Inferior parietal cortex (tissue), 1 donor: ENCODE measurements at regions not wholly inside any gene's neighbourhood (a gene's known extent, or its start where the extent isn't known, plus 50 kb on each side); places are given as distances from the start of the nearest gene placed in this dataset.

ENCODE experiments used
- DNase-seq: peaks from one replicate; pipeline ENCODE4 v3.0.0-alpha.2; 2016; ENCODE audit errors: extremely low spot score

DNA sequence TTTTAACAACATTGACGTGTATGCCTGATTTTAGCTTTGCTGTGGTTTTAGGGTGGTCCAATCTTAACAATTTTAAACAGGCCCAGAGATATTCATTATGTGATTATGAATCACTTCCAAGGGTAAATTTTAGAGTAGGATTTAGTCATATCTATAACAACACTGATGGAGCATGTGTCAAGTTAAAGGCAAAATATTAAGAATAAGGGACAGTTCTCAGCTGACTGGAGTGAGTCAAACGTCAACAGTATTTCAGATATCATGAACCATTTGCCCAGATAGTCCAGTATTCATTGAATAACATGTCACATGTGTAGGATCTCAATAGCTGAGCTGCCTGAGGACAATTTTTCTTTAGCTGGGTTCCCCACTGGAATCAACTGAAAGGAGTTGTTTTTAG is 61.3 kb upstream of the VCX2 start:
- DNase-seq: no peak

DNA sequence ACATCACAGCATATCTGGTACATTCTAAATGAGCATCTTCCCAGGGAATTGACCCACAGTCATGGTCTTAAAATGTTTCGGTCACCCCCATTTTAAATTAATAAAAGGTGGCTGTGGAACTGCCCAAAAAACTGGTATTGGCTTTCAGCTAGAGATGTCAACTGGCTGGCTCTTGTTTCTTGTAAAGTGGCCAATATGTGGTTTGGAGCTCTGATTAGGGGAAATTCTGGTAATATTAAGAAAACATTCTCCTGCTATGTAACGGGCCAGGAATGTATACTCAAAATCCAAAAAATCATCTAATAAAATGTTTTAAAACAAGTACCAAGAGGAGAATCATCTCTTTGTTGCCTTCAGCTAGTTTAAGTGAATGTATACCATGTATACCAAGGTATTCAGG is 62.0 kb upstream of the VCX2 start:
- no peak for DNase-seq

DNA sequence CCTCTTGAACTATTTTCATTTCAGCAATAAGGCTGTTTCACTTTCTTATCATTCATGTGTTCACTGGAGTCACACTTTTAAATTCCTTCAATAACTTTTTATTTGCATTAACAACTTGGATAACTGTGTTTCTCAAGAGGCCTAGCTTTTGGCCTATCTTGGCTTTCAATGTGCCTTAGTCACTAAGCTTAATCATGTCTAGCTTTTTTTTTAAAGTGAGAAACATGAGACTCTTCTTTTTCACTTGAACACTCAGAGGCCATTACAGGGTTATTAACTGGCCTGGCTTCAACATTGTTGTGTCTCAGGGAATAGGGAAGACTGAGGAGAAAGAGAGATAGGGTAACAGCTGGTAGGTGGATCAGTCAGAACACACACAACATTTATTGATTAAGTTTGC is 64.0 kb upstream of the VCX2 start:
- no peak for DNase-seq

DNA sequence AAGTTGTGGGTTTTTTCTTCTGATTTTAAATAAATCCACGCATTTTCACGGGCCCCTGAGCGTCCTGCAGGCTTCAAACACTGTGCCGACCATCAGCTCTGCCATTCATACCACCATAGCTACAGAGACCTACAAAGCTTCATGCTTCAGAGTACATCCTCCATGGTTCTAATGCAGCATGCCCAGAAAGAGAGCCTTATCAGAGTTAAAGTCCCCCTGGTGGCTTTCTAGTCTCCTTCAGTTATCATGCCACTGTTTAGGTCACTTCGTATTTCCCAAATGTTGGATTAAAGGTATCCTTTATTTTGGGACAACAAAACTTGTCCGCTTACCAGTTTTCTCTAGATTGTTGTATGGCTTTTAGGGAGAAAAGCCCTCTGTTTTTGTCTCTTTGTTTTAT is 66.7 kb upstream of the VCX2 start:
- DNase-seq: no peak

DNA sequence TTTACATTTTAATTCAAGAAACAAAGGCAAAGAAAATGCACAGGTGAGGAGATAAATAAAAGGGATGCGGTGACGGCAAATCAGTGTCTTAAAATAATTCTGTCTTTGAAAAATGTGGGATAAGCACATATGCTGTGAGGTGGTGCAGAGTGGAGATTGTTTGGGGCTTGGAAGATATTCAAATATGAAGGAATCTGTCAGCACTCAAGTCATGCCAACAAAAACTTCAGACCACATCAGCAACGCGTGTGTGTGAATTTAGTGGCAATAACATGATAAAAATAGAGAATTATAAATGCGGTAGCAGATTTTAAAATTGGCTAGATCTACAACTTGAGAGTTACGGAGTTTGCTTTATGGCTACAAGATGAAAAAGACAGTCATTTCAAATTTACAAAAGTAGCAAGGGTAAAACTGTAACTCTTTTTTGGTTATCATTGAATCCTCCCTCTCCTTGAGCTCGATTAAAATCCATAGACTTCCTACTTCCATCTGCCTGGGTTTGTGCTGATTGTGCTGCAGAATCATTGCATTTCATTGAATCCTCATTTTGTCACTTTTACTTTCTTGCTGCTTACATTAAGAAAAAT is 71.5 kb upstream of the VCX2 start:
- no peak for DNase-seq

DNA sequence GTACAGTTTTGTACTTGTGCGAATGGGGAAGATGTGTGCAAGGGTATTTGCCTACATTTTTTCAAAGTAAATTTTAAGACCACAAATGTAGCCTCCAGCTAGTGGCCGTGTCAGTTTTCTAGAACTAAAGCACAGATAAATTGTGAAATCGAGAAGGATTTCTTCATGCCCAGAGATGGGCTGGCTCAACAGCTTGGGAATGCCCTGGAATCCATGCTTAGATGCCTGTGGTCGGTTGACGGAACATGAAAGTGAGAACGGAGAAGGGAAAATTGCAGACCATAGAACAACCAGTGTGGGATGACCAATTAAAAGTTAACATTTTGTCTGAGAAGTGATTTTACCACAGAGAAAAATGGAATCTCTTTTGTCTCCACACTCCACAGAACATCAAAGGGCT is 73.2 kb upstream of the VCX2 start:
- no peak for DNase-seq

DNA sequence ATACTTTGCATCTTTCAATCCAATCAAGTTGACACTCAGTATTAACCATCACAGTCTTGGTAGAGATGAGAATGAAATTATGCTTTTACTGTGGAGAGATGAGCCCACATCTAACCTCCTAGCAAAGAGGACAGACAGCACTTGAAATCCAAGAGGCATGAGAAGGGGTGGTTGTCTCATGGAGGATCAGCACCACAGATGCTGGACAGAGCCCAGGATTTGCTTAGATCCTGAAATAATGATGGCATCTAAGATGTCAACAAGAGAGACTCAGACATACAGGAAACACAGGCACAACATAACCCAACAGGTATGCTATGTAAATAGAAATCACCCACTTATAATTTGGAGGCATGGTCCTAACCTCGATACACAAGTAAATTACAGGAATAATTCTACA is 74.3 kb upstream of the VCX2 start:
- no peak for DNase-seq

DNA sequence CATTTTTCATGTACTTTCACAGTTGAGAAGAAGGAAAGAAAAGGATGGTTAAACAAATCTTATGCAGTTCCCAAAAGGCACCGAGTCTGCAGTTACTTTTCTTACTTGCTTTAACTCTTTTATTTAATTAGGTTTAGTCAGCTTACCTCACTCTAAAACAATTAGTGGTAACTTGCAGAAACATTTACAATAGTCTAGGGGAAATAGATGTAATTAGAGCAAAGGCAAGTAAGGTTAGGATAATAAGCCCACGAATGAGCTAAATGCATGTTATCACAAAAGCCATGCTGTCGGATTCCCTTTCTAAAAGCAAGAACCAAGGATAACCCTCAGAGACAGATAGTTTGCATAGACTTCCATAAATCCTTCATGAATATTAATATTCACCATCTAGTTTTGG is 82.0 kb upstream of the VCX2 start:
- no peak for DNase-seq

DNA sequence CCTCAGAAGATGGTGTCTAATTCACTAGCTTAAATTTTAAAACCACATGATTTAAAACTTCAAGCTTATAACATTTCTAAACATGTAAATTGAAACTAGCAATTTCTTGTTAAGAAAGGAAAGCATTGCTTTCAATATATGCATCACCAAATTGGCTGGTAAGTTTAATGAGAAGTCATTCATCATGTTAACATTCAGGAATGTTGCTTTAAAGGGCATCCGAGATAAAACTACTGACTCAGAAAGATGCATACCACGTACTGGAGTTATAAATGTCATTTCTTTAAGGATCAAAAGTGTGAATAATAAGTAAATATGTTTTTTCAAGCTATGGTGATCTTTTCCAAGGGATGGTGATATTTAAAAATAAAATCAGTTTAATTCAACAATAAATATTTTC is 83.3 kb upstream of the VCX2 start:
- DNase-seq: no peak

DNA sequence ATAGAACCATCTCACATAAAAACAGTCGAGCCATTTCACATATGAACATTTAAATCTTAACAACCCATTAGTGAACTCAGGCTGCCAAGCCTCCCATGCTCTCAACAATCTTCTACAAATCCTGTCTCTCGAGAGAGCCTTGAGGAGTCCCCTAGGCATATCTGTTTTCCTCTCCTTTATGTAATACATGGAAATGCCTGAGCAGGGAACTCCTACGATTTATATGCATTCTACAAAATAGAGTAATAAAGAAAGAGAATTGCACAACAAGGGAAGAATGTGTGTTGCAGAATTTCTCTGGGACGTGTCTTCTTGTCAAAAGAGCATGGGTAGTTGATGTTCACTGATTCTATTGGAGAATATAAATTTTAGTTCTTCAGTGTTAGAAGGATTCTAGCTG is 101.8 kb upstream of the VCX2 start:
- DNase-seq: no peak

DNA sequence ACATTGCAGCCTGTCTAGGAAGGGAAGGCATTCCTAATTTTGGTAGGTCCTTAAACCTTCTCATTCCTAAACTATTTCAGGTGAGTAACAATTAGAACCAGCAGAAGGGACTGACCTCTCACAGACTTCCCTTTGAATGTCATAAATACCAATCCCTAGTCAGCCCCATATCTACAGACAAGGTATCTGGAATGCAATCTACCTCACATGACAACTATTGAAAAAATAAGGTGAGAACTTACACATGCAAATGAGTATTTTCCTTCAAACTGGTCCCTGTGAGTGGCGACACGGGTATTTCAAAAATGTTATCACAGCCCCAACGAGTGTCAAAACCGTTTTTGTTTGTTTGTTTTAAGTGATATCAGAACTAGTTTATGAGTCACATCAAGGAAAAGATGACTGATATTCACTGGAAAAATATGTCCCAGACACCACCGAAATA is 102.4 kb upstream of the VCX2 start:
- DNase-seq: no peak

DNA sequence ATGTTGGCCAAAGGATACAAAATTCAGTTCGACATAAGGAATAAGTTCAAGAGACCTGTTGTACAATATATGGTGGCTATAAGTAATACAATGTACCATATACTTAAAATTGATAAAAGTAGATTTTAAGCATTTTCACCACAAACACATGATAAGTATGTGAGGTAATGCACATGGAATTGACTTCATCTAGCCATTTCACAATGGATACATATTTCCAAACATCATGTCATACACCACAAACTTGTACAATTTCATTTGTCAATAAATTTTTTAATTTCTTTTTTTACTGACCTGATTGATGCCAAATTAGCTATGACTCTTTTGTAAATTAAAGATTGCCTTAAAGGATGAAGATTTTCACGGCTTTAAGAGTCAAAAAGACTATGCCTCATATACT is 103.1 kb upstream of the VCX2 start:
- DNase-seq: no peak

DNA sequence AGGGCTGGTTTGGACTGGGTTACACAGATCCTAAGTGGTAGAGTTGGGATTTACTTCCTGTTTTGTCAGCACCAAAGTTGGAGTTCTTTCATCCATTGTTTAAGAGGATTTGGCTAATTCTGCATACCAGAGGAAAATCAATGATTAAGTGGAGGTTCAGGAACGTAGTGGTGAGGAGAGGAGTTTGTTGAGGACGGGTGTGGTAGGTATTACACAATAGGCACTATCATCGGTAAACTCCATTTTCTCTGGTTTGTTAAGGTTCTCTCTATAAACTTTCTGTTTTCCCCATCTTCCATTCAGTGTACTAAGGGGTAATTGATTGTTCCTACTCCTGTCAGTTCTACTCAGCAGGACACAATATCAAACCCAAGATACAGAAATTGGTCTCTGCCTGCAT is 107.5 kb upstream of the VCX2 start:
- no peak for DNase-seq

DNA sequence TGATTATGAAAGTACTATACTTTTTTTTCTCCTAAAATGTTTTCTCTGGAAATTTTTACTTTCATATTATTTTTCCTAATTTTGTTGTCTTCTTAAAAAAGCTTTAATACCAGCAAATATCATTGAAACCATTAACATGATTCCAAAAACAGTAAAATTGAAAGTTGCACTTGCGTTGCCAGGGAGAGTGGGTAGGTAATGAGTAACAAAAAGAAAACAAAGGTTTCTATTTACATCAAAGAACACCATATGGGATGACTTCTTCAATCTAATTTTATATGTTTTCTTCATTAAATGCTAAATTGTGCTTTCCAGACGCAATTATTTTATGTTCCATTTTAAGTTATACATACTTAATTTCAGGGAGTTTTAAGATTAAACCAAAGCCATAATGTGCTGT is 108.3 kb upstream of the VCX2 start:
- no peak for DNase-seq

DNA sequence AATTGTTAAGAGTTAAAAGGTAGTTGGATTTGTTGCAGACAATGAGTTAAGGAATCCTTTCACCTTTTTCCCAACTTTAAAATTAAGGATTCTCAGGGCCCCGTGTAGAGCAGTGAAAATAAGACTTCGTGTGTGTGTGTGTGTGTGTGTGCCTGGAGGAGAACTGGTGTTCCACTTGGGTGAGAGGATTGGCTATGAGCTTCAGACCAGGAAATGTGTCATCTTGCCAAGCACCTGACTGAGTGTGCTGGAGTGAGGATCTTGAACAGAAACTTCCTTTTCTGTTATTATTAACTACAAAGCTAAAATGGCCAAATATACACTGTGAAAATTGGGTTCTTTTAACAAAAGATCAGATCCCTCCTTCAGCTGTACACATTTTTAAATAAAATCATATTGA is 113.1 kb upstream of the VCX2 start:
- no peak for DNase-seq

DNA sequence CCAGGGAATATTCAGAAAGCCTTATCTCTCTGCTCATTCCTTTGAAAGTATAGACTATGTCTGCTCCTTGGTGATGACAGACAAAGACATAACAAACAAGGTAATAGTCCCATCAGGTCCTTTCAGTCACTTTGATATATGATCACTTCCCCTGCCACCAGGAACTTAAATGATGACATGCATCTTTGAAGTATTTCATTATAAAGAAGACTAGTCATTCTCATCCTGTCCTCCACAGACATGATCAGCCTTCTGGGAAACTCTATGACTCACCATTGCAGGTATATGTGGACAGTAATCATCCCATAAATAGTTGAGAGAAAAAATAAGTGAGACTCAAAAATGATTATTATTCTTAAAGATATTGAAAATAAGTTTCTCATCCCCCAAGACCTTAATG is 117.5 kb upstream of the VCX2 start:
- DNase-seq: no peak

DNA sequence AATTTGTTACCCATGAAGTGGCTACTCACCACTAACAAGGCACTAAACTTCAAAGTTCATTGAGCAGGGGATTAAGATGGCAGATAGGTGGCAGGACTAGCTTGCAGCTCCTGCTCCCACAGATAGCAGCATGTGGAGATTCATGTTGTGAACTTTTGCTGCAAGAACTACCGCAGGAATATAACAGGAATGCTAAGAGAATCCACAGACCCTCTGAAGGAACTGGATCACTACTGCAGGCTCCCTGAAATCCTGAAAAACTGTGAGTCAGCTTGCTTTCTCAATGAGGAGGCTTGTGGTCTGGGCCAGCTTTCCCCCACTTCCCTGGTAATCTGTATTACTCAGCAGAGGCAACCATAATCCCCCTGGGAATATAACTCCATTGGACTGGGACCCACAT is 118.5 kb upstream of the VCX2 start:
- no peak for DNase-seq

DNA sequence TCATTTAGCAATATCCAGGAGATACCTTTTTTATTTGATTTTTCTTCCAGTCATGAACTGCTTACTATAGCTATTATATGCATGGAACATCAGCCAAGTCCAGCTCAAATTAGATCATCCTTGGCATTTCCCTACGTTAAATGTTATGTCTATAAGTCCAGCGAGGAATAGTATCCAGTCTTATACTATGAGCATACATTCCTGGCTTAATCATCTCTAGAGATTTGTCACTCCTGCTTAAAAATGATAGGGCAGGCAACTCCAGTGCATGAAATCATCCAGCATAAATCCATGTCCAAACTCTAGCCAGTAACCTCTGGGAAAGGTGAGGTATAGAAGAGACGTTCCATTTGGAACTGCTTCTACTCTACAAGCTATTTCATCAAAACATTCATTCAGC is 126.7 kb upstream of the VCX2 start:
- DNase-seq: no peak

DNA sequence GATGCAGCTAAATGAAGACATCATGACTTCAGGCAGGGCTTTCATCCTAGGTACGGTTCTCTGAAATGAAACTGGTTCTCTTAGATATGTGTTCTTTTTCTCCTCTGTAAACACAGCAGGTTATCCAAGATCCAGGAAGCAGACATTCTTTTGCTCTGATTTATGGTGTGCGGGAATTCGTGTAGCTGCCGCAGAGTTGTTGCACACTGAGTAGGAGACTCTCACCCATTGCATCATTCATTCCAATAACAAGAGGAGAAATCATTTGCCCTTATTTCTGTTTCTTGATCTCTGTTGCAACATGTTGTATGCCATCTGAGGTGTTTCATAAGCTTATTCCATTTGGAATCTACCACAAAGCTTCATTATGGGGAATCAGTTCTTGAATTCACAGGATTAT is 133.6 kb upstream of the VCX2 start:
- no peak for DNase-seq

DNA sequence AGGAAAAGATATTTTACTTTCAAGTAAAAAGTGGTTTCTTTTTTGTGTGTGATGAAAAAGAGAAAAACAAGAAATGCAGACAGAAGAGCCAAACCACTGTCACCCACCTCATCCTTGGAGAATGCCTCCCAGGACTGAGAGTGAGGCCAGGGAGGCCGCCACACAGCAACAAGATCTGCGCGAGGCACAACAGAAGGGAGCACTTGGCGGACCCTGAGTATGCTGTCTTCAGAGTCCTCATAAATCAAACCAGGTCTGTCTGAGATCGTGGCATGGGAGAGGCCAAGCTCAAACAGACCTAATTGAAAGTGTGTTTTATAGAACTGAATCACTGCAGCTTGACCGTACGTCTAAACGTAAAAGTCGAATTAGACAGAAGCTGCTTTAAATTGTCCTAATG is 134.3 kb upstream of the VCX2 start:
- no peak for DNase-seq

DNA sequence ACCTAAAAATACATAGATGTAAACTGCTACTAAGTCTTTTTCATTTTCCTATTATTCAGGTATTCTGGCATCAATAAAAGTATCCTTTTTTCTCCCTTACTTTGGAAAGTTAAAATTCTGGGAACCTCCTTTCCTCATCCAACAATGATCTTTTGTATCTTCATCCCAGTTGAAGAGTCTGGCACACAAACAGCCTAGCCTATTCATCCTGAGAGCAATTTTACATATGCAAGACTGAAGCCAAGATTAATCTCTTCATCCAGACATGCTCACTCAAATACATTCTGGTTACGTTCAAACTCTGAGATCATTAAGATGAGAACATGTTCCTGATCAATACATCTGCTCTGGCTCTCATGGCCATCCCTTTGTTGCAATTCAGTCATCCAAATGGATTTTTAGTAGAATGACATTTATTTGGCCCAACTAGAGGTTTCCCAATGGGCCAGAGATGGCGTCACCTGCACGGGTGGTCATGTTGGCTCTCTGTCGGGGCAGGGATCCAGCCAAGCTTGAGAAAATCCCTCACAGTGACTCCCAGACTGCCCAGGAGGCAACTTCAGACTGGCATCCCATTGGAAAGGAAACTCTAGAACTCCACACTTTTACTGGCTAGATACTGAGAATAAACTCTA is 135.3 kb upstream of the VCX2 start:
- DNase-seq: no peak

DNA sequence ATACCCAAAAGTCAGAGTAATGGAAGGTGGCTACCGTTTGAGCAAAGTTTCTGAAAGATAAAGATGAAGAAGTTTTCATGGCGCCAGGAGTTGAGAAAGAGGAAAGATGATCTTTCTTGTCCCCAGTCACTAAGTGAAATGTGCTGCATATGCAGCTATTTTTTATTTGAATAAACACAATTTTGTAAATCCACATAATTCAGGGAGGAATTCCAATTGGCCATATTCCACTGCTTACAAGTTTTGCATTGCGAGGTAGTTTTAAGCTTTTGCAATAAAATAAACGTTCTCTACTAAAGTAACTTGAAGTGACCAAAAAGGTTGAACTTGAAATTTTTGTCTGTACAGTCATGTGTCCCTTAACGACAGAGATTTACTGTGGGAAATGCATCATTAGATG is 139.3 kb upstream of the VCX2 start:
- DNase-seq: no peak

DNA sequence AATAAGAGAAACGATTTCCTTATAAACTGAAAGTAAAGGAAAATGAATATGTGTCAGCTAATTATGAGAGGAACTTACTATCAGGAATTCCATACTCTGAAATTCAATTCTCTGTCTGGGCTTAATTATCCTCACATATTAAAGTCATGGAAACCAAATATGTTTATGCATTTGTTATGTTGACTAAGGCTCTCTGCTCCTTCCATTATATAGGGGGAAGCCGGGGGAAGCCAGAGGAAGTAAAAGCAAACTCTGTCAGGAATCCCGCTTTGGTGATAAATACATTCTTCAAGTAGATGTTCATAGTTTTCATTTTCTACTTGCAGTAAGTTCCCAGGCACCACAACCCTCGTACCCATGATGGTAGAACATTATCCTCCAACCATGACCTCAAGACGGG is 142.8 kb upstream of the VCX2 start:
- DNase-seq: no peak

DNA sequence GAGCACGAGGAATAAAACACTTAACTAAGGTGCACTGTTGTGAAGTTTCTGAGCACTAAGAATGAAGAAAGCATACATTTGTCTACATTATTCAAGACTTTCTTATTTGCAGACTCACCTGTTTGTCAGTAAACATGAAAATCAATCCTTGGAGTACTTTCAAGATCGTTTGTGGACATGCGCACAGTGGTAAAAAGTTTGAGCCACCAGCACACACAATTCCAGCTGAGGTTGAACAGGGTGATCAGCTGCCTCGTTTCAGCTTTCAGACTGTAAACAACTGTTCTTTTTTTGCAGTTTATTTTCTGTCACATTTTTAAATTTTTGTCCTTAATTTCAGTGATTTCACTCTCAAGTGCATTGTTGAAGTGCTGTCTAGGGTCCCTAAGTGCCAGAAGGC is 143.8 kb upstream of the VCX2 start:
- no peak for DNase-seq
